Upper lobe of left lung (tissue), 4 donors: ENCODE measurements at regions not wholly inside any gene's neighbourhood (a gene's known extent, or its start where the extent isn't known, plus 50 kb on each side); places are given as distances from the start of the nearest gene placed in this dataset.

Source experiments
- CTCF ChIP-seq, 6 experiments: fragments of 450-650 bp in 4 of 6; fragments of 200-600 bp in 2 of 6; sonication (generic) in 2 of 6; IDR thresholded peaks; one replicate each; pipeline ENCODE4 v1.5.1; 2016 to 2019; ENCODE audit warnings: antibody characterized with exemption in 6 of 6
- EP300 ChIP-seq, 4 donors: sonication (generic); formaldehyde crosslinking; IDR thresholded peaks; one replicate each; pipeline ENCODE4 v1.5.1; 2017; ENCODE audit warnings: antibody characterized with exemption in 4 of 4, control low read depth in 2 of 4
- POLR2A ChIP-seq, 4 donors: fragments of 450-650 bp; IDR thresholded peaks; one replicate each; pipeline ENCODE4 v1.5.1; 2016 to 2017; ENCODE audit warnings: antibody characterized with exemption in 4 of 4, mild to moderate bottlenecking in 2 of 4
- POLR2AphosphoS5 ChIP-seq, 2 donors: sonication (generic); formaldehyde crosslinking; IDR thresholded peaks; one replicate each; pipeline ENCODE4 v1.5.1; 2017; ENCODE audit warnings: antibody characterized with exemption in 2 of 2

- TF ChIP-seq POLR2A (IDR thresholded peaks at IDR 0.05) (no peak), EP300 (IDR thresholded peaks at IDR 0.05) (no peak), CTCF (IDR thresholded peaks at IDR 0.05) (no peak), POLR2AphosphoS5 (IDR thresholded peaks at IDR 0.05) (no peak)
Observed at GRCh38 chr6:50110587-50110986, 60.9 kb upstream of the DEFB112 start.
